SH-SY5Y (cell line): ENCODE measurements at regions not wholly inside any gene's neighbourhood (a gene's known extent, or its start where the extent isn't known, plus 50 kb on each side); places are given as distances from the start of the nearest gene placed in this dataset.

ENCODE experiments used
- GATA2 ChIP-seq: IDR thresholded peaks from 2 replicates; pipeline ENCODE4 v1.6.1; 2011; ENCODE audit warnings: mild to moderate bottlenecking, low read depth, low read length
- GATA3 ChIP-seq: IDR thresholded peaks from 2 replicates; pipeline ENCODE4 v1.6.1; 2011; ENCODE audit warnings: low read depth, mild to moderate bottlenecking, low read length, moderate library complexity

DNA sequence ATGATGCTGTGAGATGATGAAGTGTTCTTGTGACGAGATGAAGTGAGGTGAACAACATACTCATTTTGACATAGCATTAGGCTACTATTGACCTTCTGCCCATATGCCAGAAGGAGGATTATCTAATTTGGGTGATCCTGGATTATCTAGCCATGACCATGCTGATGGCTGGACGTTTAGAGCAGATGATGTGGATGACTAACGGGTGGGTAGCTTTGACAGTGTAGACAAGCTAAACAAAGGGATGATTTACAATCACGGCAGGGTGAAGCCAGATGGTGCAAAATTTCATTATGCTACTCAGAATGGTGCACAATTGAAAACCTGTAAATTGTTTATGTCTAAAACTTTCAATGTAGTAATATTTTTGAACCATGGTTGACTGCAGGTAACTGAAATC, 2403.4 kb upstream of the ACO1 start:
- TF ChIP-seq GATA2 (no peak), GATA3 (no peak)
